ENCODE measurements at regions not wholly inside any gene's neighbourhood (a gene's known extent, or its start where the extent isn't known, plus 50 kb on each side); places are given as distances from the start of the nearest gene placed in this dataset.
A peak's percentile ranks its signal among the peaks of the same experiment; 100 is the strongest.
"Not testable (repeated sequence)": the region's sequence is repeated elsewhere in the genome, so short reads cannot be mapped to it uniquely, and the experiment has no call there.

DNA sequence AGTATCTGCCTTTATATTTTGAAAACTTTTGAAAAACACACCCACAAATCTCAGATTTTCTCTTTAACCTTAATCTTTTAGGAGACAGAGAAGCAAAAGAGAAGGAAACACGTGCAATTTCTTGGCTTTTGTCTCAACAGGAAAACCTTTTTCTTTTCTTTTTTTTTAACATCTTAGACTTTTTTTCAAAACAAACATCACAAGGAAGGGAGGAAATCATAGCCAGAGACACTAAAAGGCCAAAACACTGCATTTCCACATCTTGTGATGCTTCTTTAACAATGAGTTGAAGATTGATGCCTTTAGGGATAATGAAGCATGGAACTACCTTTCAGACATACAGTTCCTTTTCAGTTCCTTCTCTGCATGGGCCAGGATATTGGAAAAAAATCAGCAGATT, 136.6 kb upstream of the NRBF2 start:
- DNase-seq: no peak

DNA sequence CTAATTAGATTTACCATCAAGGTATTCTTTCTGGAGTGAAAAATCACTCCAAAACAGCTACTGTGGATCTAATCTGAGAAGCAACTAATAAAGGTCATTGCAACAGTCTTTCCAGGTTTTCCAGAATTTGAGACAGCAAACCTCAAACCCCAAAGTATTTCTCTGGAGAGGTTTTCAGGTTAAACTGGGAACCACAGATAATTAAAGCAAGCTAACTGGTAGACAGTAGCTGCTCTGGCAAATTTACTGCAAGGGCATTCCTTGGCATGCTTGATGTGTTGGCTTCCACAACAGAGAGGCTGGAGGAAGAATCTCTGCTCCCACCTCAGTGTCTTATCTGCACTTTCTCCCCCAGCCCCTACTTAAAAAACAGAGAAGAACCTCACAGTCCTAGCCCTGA, 140.0 kb upstream of the NRBF2 start:
- DNase-seq: no peak

GRCh38 chr10:62992145-62992721, 140.9 kb upstream of the NRBF2 start:
- DNase-seq: peak; percentile 41

DNA sequence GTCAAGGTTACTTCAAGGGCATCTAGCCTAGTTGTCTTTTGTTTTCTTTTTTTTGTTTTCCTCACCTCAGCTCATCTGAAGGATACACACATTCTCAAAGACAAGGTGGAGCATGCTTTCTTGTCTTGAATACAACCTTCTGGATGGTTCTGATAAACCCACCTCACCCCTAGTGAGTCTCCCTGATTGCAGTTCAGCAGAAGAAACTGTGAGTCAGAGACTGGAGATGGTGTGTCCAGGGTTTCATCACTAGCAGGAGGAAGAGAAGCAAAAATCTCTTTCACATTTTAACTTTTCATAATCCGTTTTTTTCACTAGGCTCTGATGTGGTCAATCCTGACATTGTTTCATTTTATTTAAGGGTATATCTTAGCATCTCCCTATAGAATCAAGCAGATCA, 143.0 kb upstream of the NRBF2 start:
- DNase-seq: no peak

GRCh38 chr10:62985807-62986600, 147.1 kb upstream of the NRBF2 start:
- DNase-seq: no peak

DNA sequence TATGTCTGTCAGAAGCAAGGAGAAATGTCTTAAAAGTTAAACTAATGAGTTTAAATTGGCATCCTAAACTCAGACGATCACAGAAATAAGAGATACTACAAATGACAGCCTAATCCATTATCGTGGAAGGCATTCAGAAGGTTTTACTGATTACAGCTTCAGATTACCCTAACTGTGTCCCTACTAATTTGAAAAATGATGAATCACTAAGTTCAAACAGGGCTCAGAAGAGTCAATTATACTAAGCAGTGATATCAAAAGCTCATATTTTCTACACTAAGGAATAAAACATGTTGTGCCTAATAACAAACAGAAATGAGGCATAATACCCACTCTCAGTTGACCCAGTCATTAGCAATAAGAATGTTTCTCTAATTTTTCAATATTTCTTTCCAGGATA, 152.0 kb upstream of the NRBF2 start:
- no peak for DNase-seq

GRCh38 chr10:62980687-62981086, 152.4 kb upstream of the NRBF2 start:
- DNase-seq: peak; percentile 57

DNA sequence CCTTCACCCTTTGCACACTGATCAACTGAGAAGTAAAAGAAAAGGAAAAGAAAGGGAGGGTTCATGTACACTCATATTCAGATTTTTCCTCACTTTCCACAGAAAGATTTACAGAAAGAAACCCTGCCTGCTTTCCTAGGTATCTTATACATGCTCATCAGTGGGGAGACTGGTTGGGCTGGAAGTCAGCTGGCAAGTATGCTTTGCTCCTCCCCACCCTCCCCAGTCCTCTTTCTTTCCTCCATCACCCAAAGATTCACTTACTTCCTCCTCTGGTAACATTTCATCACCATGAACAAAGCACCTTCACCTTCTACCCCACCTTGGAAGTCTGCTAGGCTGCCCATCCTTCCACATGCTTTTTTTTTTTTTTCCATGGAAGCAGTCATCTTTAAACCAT, 153.2 kb upstream of the NRBF2 start:
- no peak for DNase-seq

DNA sequence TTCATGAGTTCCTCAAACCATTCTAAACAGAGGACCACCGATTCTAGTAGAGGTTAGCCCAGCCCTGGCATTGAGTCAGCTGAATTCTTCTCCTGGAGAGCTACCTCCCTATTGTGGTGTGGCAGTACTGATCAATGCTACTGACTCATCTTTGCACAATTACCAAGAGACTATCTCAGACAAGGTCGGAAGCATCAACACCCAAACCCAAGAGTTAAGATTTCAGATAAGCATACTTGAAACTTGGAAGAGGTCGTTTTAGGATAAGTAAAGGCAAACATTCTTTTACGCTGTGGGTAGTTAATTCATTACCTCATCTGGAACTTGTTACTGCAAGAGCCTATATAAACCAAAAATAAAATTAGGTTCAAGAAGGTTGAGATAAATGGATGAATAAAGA, 154.6 kb upstream of the NRBF2 start:
- peak; percentile 32 for DNase-seq

DNA sequence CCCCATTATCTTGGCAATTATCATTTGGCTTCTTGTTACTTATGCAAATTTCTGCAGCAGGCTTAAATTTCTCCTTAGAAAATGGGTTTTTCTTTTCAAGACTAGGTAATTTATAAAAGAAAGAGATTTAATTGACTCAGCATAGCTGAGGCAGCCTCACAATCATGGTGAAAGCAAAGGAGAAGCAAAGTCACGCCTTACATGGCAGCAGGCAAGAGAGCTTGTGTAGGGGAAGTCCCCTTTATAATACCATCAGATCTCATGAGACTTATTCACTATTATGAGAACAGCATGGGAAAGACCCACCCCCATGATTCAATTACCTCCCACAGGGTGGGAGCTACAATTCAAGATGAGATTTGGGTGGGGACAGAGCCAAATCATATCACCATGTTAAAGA, 158.3 kb upstream of the NRBF2 start:
- not testable (repeated sequence) for DNase-seq

DNA sequence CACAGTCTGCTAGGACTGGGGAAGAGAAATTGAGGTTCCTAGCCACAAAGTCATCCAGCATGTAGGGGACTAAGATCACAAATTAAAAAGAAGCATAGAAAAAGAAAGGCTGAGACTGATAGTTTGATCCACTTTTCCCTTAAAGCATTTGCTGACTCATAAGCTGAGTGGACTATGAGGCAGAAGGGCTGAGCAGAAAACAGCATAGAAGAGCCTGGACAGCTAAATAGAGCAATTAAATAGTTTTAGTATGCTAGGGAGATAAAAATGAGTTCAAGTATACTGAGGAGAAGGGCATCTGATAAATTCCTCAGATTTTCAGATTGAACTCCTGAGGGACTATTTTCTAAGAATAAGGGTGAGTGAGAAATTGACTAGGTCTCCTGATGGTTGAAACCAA, 155.9 kb upstream of the EGR2 start:
- DNase-seq: no peak

- DNase-seq: no peak
Measured at GRCh38 chr10:62964026-62964425, 147.9 kb upstream of the EGR2 start.

GRCh38 chr10:62961951-62962523, 145.9 kb upstream of the EGR2 start:
- DNase-seq: no peak

GRCh38 chr10:62960416-62960815, 144.2 kb upstream of the EGR2 start:
- no peak for DNase-seq

DNA sequence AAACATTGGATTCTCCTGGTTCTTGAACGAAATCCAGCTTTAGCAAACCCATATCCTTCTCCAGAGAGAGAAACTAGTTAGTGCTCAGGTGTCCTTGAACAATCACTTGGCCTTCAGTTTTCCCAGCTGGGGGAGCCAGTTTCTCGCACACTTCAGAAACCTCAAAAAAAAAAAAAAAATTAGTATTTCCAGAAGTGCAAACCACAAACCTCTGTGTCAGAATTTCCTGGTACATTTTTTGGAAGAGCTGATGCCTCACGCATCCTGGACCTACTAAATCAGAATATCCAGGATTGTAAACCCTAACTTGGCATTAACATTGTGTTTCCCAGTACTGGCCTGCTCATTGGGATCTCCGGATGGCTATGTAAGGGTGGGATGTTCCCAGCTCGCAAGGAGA, 143.4 kb upstream of the EGR2 start:
- no peak for DNase-seq

DNA sequence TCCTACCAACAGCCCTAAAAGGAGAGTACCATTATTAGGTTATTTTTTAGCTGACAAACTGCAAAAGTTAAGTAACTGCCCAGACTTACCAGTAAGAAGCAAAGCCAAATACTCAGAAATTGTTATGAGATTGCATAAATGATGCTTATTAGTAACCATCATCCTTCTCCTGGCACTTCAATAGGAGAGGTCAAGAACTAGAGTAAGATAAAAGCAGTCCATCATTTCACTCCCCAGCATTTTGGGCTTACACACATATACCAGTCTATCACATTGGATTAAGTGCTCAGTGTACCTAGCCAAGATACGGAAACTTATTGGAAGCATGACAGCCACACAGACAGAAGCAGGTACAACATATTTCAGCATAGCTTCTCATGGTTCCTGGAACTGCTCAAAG, 142.8 kb upstream of the EGR2 start:
- DNase-seq: no peak

DNA sequence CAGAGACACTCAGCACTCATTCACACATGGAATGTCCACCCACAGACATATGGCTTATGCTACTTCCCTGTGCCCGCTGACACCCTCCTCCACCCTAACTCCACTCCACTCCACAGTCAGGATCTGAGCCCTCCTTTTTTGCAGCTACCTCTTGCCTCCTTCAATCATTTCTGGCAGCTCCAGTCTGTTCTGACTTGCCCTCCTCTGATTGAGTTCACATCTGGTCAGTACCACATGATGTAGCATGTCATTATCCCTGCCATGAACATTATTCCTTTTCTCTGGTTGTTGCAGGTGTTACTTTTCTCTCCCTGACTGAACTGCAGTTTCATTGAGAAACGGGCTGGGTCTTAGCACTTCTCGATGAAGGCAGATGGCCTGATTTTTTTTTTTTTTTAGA, 130.1 kb upstream of the EGR2 start:
- no peak for DNase-seq

- no peak for DNase-seq
Measured at GRCh38 chr10:62939698-62940097, 123.5 kb upstream of the EGR2 start.

DNA sequence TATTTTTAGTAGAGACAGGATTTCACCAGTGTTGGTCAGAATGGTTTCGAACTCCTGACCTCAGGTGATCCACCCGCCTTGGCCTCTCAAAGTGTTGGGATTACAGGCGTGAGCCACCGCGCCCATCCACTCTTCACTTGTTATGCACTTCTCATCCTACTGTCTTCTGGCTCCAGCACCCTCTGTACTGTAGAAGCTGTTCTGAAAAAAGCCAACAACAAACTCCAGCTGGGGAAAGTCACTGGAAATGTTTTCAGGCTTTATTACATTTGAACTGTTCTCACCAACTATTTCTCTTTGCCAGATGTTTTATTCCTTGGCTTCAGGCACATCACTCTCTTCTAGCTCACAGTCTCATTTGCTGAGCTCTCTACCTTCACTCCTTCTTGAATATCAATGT, 122.5 kb upstream of the EGR2 start:
- no peak for DNase-seq

DNA sequence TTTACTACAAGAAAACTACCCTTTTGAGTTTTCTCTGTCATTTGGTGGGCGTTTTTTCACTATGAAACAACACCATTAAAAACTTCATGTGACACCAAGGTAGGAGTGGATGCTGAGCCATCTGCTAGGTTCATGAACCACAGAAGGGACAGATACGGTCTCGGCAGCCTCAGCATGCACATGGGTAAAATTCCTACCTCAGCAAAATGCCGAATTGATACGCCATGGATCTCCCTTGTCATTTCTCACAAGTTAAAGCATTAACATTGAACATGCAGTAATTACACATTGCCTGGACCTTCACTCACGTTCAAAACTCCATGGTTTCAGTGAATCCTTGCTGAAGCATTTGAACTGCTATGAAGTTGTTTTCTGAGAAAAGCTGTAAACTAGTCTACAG, 121.5 kb upstream of the EGR2 start:
- no peak for DNase-seq

DNA sequence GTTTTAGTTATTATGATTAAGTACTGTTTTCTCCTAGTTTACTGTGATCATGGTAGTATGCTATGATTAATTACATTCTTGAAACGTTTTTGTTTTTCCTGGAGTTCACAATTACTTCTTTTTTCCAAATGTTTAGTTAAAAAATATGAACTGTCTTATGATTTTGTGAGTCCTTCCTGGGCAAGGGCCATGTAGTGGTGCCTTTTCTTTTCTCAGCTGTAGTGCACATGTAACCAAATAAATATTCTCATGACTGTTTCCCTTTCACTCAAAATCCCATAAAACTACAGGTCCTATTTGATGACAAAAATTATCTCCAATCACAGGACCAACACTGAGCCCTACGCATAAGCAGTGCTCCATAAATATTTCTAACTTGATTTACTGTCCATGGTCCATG, 118.9 kb upstream of the EGR2 start:
- DNase-seq: no peak

GRCh38 chr10:62934258-62934657, 118.1 kb upstream of the EGR2 start:
- no peak for DNase-seq

DNA sequence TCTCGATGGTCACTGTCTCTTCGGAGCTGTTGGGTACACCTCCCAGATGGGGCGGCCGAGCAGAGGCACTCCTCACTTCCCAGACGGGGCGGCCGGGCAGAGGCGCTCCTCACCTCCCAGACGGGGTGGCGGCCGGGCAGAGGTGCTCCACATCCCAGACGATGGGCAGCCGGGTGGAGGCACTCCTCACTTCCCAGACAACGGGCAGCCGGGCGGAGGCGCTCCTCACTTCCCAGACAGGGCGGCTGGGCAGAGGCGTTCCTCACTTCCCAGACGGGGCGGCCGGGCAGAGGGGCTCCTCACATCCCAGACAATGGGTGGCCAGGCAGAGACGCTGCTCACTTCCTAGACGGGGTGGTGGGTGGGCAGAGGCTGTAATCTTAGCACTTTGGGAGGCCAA, 112.6 kb upstream of the EGR2 start:
- DNase-seq: not testable (repeated sequence)

- no peak for DNase-seq
Measured at GRCh38 chr10:62926407-62926806, 110.2 kb upstream of the EGR2 start.

- no peak for DNase-seq
Measured at GRCh38 chr10:62924344-62924748, 108.2 kb upstream of the EGR2 start.
